ENCODE measurements at regions not wholly inside any gene's neighbourhood (a gene's known extent, or its start where the extent isn't known, plus 50 kb on each side); places are given as distances from the start of the nearest gene placed in this dataset.
"Not testable (repeated sequence)": the region's sequence is repeated elsewhere in the genome, so short reads cannot be mapped to it uniquely, and the experiment has no call there.

DNA sequence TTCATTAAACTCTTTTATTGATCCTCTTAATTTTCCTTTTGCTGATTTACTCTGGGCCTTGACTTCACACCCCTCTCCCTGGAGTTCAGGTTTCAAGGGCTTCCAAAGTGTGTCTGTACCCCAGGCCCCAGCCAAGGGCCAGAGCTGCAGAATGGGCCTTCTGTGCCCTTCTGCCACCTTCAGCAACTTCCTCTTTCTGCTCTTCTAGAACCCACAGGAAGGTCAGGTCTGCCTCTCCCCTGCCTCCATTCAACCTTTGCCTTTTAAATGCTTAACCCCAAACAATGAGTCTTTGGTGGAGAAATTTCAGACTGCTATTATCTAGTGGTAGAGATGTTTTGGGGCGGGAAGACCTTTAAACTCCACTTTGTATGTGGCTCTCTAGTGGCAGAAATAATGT, 63.1 kb downstream of the TSN start:
- DNase-seq, result no peak

DNA sequence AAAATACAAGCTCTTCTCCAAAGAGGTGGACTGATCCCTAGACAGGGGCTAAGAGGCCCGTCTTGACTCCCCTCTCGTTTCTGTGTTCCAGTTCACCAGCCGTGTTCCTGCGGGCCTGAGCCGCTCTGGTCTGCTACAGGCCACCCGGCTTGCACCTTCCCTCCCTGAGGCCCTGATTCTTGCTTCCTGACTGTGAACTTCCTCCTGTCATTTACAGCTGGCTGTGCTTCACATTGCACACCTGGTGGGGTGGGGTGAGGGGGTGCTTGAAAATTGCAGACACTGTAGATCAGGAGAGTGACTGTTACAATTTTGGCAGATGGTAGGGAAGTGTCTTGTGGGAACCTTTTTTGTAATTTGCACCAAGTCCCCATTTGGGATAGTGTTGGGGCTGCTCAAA, 64.4 kb downstream of the TSN start:
- DNase-seq, result no peak

DNA sequence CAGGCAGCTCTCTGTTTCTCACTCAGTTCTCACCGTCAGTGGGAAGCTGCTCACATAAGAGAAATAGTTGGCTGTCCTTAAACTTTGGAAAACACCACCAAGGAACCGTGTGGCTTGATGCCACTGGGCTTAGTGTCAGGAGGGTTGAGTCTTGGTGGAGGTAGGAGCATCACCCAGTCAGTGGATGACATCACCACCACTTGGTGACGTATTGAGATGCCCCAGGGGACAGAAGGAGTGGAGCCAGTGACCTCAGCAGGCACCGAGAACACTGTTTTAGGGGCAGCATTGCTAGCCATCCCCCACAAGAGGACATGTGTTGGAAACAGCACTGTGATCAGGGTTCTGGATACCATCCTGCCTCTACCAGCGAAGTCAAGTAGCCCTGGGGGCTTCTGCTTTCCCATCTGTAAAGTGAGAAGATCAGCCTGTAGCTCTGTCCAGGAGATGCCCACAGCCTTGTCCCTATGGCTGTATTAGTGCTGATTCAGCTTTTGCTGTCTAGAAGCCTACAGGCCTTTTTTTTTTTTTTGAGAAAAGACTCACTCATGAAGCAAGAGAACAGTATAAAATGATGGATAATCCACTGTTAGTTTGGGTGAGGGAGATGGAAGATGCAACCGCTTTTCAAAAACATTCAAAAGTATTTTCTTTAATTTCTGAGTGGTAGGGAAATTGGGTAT, 66.2 kb downstream of the TSN start:
- DNase-seq, result no peak

DNA sequence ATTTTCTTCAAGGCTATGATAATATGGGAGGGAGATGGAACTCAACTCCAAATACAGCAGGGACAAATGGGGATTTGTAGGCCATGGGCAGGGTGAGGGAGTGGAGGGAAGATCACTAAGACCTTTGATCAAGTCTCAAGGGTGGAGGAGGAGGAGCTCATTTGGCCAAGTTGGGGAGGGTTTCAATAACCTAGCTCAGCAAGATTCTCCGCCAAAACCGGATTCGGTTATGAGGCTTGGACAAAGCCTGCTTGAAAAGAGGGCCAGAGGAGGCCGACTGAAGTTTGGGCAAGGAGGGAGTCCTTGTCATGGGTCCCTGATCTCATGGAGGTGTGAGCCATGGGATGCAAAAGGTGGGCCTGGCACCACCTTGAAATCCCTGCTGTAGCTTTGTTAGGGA, 68.8 kb downstream of the TSN start:
- DNase-seq, result no peak

DNA sequence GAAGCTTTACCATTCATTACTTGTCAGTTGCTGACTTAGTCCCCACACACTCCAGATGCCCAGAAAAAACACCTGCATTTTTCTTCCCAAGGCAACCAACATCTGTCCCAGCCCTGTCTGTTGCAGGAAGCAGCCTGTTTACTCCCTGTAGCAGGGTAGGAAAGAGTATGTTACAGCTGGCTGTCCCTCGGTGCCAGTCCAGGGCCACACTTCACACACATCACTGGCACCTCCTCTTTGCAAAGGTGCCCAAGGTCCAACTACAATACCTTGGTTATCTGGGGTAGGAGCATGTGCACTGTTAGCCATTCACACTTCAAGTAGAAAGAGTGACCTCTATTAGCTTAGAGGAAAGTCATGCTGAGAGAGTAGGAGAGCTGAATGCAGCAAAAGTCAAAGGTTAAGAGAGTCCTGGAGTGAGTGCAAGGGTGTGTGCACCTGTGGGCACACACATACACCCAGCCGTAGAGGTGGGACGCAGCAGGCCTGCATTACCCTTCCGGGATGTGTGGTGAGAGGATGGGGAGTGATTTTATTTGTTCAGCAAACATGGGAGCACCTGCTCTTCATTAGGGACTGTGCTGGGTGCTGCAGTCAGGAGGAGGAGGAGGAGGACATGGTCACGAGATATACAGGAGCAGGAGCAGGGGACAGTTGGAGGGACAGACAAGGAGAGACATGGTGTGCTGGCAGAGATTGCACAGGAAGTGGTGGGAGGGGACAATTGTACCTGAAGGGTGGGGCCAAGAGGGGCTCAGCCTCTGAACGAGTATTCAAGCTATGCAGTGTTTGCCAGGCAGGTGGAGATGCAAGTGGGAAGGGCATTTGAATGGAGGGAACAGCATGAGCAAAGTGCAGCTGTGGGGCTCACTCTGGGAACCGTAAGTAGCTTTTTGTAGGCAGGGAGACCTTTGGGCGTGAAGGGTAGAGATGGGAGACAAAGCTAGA, 69.8 kb downstream of the TSN start:
- DNase-seq, result peak; percentile 20

DNA sequence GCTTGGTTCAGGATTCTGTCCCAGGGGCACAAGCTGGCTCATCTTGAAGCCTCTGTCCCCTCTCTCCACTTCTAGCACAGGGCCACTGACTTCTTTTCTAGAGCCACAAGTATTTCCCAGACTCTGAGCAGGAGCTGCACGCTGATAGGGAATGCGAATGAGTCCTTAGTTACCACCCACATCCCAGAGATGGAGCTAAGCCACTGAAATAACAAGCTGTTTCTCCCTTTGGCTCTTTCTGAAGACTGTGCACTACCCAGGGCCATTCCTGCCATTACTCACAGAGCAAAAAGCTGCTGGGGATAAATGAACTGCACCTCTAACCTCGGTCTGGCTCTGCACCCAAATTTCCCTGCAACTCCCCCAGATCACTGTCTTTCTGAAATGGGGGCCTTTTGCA, 70.6 kb downstream of the TSN start:
- no peak for DNase-seq

DNA sequence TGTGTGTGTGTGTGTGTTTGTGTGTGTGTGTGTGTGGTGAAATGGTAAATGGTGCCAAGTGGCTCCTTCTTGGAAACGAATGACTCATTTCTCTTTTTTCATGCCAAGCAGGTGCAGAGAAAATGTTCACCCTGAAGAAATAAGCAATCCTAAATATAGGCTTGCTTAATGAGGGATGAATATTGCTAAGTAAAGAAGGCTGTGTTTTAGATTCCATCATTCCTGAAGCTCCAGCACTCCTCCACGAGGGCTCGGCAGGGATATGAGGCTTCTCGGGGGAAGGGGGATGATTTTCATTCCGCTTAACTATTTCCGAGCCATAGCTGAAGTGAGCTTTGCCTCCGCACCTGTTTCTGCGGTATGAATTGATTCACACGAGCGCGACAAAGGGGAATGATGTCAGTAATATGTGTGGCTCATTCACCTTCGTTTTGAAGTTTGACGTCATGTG, 72.9 kb downstream of the TSN start:
- no peak for DNase-seq

DNA sequence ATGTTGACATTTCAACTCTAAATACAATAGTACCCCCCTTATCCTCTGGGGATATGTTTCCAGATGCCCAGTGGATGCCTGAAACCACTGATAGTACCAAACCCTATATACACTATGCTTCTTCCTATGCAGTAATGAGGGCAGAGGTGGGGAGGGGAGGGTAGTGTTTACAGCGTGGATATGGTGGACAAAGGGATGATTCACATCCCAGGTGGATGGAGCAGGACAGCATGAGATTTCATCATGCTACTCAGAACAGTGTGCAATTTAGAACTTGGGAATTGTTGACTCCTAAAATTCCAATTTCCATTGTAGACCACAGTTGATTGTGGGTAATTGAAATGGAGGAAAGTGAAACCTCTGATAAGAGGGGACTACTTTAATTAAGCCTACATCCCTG, 75.4 kb downstream of the TSN start:
- no peak for DNase-seq

DNA sequence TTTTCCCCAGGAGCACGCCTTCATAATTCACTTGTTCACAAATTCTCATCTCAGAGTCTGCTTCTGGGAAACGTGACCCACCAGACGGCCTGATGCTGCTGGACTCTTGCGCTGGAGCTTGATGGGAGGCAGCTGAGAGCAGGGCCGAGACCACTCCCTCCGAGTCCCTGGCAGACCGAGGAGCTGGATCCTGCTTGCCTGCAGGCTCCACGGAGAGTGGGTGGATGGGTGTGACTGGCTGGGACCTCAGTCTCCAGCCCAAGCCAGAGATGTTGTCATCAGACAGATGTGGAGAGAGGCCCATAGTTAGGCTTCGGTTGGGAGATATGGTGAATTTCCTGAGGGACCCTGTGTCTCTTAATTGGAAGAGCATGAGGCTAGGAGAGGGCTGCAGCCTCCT, 76.4 kb downstream of the TSN start:
- no peak for DNase-seq

DNA sequence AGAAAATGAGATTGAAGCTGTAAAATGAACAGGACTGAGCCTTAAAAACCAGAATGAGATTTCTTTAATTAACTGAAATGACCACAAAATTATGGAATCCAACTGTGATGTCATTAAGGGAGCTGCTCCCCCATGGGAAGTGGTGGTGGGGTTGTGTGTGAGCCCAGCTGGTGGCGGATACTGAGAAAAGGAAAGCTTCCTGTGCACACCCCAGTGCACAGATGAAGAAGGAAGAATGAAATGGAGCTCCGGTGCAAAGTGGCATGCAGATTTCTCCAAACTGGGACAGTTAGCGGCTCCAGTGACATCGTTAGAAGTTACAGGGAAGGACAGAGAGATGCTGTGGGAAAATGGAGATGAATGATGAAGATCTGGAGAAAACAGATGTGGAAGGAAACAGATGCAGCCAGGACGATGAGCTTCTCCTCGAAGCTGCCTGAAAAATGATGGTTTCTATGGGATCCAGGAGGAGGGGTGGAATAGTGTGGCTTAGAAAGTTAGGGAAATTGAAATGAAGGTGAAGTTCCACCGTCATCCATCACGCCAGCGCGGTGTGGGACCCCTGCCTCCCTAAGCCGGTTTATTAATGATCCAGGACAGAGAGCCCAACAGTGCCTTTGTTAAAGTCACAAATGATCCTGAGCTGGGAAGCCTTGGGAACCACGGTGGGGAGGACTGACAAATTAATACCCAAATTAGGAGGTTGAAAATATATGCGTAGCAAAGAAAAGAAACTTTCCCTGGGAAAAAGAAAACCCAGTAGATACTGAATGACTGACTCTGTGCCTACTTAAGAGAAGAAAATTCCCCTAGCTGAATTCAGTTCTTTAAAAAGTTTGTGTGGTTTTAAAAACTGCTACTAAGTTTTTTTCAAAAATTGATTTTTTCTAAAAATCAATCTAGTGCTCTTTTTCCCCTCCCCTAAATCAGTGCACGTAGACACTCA, 77.2 kb downstream of the TSN start:
- no peak for DNase-seq

DNA sequence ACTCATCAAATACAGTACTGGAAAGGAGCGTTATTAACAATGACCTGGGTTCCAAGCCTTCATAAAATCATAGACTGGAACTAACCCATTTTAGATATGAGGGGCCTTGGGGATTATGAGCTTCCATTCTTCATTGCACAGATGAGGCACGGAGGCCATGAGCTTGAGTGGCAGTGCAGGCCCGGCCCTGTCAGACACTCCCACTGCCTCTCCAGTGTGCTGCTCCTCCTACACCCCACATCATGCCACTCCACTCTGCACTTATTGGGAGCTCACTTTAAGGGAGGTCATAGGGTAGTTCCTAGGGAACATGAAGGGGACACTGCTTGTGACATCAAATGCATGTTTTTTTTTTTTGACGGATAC, 77.9 kb downstream of the TSN start:
- no peak for DNase-seq

DNA sequence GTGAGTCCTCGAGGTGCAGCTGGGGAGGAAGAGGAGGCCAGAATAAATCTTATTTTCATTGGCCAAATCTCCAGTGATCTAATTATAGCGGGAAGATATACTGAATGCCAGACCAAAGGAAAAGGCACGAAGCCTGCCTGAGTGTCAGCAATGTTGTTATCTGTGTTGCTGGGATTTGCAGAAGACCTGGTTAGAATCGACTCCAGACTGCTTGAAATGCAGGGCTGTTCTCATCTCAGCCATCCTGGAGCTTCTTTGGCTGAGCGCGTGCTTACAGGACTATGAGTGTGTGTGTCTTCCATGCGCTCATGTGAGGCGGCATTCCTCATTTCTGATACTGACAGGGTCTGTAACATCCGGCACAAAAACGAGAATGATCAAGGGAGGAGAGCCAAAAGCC, 81.2 kb downstream of the TSN start:
- no peak for DNase-seq

DNA sequence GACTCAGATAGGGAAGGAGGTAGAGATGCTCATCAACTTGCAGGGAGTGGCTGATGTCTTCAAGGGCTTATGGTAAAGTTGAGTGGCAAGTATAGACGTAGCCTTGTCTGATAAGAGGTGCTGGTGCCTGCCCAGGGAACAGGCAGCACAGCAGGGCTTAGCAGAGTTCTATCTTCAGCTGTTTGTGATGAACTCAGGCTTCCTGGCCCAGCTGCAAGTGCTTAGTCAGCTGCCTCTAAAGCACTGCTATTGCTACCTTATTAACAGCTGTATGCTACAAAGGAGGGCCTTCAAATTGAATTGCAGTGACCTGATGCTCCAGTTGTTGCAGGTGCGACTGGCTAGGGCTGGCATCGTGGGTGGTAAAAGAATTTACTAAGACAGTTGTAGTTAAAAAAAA, 82.1 kb downstream of the TSN start:
- no peak for DNase-seq

DNA sequence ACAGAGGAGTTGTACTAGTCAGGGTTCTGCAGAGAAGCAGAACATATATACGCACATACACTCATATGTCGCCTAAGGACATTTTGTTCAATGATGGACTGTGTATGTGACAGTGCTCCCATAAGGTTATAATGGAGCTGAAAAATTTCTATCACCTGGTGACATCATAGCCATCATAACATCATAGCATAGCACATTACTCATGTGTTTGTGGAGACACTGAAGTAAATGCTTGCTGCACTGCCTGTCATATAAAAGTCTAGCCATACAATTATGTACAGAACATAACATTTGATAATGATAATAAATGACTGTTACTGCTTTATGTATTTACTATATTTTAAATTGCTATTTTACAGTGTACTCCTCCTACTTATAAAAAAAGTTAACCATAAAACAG, 83.1 kb downstream of the TSN start:
- DNase-seq, result no peak

DNA sequence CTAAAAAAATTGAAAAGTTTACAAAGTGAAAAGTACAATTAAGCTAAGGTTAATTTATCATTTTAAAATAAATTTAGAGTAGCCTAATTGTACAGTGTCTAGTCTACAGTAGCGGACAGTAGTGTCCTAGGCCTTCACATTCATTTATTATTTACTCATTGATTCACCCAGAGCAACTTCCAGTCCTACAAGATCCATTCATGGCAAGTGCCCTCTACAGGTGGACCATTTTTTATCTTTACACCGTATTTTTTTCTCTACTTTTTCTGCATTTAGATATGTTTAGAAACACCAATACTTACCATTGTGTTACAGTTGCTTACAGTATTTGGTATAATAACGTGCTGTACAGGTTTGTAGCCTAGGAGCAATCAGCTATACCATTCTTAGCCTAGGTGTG, 84.1 kb downstream of the TSN start:
- DNase-seq, result no peak

DNA sequence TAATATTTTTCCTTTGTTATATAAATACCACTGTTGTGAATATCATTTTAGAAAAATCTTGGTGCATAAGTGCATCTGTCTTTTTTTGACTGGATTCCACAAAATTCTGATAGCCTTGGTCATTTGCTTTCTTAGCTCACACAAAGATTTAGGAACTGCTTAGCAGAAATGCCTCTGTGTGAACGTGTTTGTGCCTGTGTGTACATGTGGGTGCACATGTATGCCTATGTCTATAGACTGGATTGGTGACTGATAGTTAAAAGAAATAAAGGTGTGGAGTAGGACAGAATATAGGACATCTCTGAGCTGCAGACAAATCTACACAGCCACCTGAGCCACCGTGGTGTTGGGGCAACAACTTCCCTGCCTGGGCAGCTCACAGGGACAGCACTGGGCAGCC, 93.8 kb downstream of the TSN start:
- DNase-seq, result no peak

DNA sequence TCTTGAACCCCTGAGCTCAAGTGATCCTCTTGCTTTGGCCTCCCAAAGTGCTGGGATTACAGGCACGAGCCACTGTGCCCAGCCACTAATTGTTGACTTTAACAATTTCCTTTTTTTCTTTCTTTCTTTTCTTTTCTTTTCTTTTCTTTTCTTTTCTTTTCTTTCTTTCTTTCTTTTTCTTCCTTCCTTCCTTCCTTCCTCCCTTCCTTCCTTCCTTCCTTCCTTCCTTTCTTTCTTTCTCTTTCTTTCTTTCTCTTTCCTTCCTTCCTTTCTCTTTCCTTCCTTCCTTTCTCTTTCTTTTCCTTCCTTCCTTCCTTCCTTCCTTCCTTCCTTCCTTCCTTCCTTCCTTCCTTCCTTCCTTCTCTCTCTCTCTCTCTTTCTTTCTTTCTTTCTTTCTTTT, 97.7 kb downstream of the TSN start:
- not testable (repeated sequence) for DNase-seq

DNA sequence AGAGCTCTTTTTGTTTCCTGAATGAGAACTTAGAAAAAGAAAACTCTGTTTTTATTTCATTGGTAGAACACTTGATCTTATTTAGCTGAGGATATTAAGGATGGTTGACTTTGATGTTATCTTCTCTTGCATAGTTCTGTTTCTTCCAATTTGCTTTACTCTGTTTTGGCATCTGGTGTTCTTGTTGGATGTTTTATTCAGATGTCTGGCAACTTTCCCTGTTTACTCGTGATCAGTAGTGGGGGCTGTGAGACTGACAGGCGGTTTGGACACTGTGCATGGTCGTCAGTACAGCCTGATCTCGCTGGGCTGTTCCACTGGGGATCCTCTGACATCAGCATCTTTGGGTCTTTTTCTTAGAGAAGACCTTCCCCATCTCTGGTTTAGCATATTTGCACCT, 100.1 kb downstream of the TSN start:
- DNase-seq, result no peak

DNA sequence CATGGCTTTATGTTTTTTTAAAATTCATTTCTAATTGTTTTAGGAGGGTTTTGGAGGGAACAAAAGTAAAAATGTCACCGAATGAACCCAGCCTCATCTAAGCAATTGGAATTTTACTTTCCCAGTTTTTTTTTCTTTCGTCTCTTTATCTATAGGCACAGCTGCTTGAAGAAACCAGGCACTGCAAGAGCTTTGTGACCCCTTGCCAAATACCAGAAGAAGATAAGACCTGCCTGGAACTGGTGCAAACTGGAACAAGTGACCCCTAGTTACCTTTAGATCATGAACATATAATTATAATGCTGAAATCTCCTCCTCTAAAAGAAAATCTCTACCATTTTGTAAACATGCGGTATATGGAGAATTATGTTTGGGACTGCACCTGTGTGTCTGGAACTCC, 100.9 kb downstream of the TSN start:
- no peak for DNase-seq

DNA sequence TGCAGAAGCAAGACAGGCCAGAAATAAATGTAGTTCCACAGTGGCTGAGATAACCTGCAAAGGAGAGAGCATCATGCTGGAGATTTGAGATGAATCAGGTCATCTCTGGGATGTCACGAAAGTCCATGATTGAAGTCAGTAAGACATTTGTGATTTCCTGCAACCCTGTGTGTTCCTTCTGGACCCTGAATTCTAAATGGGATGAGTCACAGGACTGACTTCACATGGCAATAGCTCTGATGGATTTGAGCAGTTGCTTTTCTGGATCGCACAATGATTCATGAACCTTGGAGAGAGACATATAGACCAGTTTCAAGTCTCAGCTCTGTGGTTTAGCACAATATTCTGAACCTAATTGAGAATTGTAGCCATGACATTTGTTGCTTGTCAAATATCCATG, 102.9 kb downstream of the TSN start:
- no peak for DNase-seq

DNA sequence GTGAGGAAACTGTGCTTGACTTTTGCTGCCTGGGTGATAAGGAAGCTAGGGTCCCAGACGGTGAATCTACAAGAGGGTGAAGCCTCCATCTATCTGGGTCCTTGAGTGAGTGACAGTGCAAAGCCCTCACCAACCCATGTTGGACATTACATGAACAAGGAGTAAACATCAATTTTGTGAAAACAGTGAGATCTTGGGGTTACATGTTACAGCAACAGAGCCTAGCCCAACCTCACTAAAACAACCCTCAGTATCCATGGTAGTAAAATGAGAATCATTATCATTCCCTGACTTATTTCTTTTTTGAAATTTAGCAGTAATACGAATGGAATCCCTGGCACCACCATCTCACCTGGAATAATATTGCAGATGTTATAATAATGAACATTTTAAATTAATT, 103.4 kb downstream of the TSN start:
- DNase-seq, result no peak

DNA sequence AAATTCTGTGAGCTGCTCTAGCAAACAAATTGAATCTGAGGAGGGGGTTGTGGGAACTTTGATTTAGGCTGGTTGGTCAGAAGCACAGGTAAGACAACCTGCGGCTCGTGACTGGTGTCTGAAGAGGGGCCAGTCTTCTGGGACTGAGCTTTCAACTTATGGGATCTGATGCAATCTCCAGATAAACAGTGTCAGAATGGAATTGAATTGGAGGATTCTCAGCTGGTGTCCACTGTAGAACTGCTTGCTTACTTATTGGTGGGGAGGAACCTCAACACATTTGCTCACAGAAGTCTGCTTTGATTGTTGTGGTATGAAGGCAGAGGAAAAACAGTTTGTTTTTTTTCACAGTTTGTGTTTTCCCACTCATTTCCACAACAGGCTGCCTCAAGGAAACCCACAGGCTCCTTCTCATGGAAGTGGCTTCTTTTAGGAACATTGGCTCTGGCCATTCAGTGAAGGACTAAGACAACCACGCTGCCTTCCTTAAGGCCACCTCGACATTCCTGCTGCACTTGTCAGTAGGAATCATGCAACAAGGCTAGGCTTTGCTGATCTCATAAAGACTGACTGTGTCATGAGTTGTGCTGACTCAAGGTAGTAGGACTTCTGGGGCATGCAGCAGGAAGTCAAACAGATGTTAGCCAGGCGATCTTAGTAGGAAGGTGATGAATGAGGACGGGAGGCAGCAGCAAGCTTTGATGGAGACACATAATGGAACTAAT, 104.7 kb downstream of the TSN start:
- DNase-seq, result no peak

DNA sequence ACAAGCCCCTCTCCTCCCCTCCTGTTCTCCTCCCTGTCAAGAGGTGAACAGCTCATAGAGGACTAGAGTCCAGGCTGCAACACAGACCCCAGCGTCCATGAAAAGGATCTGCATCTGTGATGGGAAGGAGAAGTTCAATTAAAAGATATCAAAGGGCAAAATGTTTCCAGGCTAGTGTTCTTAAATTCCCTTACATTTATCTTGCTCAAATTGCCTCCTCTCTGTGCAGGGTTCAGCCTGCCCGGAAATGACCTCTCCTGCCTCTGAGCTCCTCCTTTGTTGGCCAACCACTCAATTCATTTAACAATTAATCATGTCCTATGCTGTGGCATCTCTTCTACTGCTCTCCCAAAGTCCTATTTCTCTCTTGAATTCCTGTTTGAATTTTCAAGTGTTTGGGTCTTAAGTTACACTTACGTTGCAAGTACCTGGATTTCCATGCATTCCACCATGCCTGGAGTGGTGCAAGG, 105.3 kb downstream of the TSN start:
- DNase-seq, result no peak

Data from NCI-H1436 (cell line).